Right renal cortex interstitium (tissue), 3 donors: ENCODE measurements at regions not wholly inside any gene's neighbourhood (a gene's known extent, or its start where the extent isn't known, plus 50 kb on each side); places are given as distances from the start of the nearest gene placed in this dataset.

Experiments
- DNase-seq, 3 donors: peaks; one replicate each; pipeline ENCODE4 v3.0.0-alpha.2; 2013; ENCODE audit warnings: low read depth in 3 of 3, low spot score in 2 of 3

DNA sequence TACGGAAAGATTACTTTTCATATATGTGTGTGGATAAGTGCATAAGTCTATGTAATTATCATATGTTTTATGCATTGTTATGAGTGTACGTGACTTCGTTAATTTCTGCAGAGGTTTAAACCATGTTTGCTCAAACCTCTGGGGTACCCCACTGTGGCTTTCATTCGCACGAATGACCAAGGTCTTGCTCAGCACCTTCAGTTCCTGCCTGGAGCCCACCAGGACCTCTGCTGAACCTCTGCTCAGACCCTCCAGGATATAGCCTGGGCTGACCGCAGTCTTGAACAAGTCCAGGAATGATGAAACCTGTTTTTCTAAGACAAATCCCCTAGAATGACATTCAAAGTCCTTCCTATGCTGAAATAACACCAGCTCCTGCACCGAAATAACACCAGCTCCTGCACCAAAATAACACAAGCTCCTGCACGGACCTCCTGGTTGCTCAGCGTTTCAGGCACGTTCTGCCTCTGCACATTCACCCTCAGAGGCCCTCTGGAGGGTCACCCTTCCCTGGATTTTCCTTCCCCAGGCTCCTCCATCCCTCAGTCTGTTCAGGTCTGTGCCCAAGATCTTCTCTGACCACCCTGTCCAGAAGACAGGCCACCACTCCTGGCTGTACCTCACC is 99.7 kb upstream of the BOD1 start:
- no peak for DNase-seq

DNA sequence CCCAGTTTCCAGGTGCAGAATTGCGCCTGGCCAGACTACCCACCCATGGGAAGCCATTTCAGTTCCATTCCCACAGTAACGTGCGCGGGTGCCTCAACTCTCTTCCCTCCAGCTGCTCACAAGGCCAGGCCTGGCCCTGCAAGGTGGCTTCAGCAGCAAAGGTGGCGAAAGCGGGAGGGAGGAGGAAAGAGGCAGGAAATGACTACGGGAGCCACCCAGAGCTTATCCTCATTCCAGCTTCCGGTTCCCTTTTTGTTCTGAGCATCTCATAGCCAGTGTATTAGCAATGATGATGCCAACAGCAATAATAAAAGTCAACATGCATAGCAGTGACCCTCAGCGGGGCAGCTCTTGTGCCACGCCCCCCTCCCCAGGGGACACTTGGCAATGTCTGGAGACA is 101.5 kb upstream of the BOD1 start:
- no peak for DNase-seq

DNA sequence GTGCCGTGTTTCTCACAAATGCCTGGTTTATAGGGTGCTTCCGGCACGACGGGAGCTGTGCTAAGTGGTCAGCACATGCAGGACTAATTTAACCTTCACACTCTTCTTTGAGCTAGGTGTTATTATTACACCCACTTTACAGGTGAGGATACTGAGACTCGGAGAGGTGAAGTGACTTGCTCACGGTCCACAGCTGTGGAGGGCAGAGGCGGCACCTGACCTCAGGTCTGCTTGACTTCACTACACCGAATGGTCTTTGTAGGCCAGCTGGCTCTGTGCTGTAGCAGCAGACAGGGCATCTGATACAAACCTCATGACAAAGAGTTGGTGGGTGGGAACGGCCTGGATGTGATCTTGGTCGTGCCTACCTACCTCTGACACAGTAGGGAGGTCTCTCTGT is 102.0 kb upstream of the BOD1 start:
- no peak for DNase-seq

DNA sequence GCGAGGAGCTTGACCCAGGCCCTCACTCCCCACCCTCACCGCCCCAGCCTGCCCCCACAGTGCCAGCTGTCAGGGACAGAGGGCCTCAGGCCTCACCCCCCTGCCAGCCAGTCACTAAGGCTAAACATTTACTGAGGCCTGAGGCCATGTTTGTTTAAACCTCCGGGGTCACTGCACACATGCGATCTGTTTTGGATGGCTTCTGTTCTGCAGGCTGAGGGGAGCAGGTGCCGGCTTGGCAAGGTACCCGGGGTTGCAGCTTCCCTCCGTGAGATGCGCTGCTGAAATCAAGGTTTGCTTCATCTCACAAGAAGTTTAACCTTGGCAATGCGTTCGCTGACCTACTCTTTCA is 103.3 kb upstream of the BOD1 start:
- DNase-seq: no peak

DNA sequence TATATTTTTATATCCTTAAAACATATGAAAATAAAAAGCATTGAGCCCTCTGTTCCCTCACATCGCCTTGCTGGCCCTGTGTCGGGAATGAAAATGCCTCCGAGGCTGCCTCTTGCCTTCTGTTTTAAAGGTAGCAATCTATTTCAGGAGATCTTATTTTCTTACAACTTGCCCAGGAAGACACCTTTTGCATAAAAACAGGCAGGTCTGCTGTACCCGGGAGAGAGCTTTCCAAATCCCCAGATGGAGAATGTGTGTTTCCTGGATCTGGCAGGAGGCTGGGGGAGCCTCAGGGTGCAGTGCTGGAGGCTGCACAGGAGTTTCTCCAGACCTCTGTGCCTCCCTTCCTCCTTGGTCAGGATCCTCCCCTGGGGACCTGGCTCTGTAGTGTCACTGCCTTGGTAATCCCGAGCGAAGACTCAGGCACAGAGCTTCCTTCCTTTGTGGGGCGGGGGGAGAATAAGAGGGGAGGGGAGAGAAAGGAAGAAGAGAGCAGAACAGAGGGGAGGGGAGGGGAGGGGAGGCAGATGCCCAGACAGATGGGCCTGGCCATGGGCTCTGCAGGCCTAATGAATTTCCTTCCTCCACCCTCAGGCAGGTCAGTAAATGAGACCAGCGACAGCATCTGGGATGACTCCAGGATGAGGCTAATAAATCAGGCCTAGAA is 104.0 kb upstream of the BOD1 start:
- DNase-seq: no peak

DNA sequence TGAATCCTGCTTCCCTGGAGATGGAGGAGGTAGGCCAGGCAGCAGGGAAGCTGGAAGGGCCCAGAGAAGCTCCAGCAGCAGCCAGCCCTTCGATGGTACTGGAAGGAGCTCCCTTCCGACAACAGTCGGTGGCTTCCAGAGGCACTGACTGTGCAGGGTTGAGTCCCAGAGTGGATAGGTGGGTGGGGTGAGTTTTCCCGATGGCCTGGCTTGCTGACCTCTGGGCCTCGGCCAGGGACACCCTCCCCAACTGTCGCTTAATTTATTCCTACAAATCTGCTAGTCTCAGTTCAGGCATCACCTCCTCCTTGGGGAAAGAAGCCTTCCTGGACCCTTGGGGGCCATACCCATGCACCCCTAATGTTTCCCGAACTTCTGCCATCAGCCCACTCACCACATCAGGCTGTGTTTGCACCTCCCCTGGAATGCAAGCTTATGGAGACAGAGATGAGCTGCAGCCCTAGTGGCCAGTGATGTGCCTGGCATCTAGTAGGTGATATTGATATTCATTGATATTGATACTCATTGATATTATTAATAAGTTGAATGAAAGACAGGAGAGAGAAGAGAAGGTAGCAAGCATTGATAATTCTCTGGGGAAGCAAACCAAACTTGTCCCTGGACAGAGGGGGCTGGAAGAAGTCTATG is 104.6 kb upstream of the BOD1 start:
- DNase-seq: no peak

DNA sequence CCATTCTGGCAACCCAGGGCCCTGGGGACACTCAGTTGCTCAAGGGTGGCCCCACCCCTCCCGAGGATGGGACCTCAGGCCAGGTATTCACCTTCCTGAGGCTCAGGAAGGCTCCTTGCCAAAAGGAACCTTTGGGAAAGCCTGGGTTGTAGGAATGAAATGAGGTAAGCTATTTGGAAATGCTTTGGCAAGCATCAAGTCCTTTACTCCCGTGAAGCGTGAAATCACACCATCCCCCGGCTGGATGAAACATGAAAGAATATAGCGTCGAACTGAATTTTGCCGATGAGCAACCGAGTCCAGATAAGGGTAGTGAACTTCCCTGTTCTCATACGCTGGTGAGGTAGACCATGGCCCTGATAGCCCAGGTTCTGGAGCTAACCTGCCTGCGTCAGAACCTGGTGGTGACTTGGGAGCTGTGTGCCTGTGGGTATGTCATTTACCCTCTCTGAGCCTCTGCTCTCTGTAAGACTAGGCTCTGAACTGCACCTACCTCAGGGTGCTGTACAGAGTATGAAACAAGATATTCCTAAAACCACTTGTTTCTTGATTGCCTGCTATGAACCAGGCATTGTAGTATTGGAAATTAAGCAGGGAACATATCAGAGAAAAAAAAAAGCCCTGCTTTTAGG is 105.3 kb upstream of the BOD1 start:
- no peak for DNase-seq

DNA sequence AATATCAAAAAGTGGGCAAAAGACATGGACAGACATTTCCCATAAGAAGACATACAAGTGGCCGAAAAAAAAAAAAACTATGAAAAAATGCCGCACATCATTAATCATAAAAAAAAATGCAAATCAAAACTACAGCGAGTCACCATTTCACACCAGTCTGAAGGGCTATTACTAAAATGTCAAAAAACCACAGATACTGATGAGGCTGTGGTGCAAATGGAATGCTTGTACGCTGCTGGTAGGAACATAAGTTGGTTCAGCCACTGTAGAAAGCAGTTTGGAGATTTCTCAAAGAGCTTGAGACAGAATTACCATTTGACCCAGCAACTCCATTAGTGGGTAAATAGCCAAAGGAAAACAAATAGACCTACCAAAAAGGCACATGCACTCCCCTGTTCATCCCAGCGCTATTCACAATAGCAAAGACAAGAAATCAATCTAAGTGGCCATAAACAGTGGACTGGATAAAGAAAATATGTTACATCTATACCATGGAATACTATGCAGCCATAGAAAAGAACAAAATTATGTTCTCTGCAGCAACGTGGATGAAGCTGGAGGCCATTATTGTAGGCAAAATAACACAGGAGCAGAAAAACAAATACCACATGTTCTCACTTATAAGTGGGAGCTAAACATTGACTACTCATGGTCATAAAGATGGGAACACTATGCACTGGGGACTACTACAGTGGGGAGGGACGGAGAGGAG is 110.6 kb upstream of the BOD1 start:
- no peak for DNase-seq

DNA sequence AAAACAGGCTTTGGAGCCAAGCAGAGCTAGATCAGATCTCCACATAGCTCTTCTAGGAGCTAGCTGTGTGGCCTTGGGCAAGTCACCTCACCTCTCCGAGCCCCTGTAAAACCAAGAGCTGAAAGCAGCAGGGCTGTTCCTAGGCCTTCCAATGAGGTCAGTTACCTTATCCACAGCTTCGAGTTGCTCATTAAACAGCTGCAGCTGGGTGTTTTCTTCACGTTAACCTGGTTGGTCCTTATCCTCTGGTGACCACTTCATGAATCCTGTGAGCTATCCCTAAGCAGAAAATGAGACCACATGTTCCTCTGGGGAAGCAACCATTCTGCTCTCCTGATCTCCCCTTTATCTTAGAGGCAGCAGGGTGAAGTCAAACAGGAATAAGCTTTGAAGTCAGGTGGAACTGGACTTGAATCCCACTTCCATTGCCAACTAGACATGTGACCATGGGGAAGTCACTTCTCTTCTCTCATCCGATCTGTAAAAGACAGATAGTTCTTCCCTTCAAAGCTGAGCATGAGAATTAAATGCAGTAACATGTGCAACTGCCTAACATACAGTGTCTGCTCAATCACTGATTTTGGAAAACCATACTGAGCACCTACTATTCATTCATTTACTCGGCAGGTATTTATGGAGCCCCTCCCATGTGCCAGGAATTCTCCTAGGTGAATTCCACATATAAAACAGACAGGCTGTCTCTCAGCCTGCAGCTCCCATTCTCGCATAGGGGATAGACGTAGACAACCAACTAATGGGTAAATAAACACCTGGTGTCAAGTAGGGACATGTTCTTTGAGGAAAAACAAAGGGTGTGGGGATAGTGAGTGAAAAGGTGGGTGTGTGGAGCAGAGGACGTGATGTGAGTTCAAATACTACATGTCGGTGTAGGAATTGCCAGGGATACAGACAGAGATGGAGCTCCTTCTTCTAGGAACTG is 111.7 kb upstream of the BOD1 start:
- DNase-seq: no peak

DNA sequence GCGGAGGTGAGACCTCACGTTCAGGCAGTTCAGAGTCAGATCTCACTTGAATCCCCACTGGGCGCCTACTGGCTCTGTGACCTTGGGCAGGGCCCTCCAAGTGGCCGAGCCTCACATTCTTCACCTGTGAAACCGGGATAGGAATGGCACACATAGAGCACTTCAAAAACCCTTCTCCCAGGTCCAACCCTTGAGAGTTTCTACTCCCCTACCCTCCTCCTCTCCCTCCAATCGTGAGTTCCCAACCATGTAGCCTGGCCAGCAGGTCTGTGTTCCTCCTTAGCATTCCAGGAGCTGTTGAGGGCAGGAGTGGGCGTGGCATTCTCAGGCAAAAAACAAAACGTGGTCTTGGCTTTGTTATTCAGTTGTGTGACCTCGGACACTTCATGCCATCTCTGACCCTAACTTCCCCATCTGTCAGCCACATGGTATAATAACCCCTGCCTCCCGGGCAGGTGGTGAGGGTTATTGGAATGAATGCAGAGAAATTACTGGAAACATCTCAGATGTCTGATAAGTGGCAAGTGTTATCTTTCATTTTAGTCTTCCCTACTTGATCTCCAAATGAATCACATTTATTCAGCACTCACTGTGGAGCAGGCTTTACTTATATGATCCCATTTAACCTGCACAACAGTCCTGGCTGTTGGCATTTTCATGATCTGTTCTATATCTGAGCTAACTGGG is 112.8 kb upstream of the BOD1 start:
- no peak for DNase-seq

DNA sequence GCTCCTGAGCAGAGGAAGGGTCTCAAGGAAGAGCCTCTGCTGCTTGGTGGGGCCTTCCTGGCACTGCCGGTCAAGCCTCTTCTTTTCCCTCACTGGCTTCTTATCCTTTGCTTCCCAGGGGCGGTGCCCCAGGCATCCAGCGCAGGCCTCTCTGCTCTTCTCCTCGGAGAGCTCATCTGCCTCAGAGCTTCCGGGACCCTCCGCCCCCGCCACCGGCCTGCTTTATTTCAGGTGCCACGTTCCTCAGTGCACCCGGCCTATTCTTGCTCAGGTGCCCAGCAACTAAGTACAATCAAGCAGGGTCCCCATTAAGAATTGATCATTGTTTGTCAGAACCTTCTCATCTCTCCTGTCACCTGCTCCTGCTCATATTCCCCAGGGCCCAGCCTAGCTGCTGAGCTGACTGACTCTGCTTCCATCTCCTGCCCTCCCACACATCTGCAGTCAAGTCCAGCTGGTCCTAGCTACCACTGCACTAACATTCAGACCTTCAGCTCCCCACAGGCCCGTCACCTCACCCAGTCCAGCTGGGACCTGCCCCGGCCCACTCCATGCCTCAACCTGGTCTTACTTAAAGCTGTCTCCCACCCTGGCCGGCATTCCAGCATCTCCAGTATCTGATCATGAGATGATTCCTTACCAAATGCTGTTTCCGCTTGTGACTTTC is 114.3 kb upstream of the BOD1 start:
- DNase-seq: no peak

DNA sequence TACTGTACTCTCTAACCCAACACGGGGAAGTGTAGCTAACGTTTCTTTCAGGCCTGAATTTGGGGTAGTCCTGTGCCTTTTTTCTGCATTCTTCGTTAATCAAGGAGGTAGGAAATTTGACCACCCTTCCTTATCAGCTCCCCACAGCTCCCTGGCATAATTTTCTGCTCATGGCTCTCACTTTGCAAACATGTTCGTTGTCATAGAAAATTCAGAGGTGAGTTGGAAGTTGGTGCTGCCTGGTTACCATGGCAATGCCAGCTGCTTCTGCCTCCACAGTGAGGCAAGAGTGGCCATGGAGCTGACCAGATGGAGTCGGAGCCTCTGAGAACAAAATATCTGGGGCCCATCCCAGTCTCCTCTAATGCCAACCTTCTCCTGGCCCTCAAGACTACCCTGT is 116.6 kb upstream of the BOD1 start:
- no peak for DNase-seq

DNA sequence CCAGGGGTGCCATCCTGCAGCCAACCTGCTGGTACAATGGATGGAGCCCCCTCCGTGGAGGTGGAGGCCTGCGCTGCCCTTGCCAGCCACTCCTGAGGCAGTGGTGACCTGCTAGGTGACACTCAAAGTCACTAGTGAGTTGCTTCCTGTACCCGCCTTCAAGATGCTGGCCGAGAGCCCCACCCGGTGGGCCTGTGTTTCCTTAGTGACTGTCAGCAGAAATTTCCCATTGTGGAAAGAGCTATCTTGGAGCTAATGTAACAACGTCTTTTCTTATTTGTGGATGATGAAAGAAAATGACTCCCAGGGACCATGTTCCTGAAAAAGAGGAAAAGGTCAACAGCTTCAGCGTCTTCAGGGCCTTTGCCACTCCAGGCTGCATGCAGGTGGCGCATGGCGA is 117.0 kb upstream of the BOD1 start:
- DNase-seq: no peak

DNA sequence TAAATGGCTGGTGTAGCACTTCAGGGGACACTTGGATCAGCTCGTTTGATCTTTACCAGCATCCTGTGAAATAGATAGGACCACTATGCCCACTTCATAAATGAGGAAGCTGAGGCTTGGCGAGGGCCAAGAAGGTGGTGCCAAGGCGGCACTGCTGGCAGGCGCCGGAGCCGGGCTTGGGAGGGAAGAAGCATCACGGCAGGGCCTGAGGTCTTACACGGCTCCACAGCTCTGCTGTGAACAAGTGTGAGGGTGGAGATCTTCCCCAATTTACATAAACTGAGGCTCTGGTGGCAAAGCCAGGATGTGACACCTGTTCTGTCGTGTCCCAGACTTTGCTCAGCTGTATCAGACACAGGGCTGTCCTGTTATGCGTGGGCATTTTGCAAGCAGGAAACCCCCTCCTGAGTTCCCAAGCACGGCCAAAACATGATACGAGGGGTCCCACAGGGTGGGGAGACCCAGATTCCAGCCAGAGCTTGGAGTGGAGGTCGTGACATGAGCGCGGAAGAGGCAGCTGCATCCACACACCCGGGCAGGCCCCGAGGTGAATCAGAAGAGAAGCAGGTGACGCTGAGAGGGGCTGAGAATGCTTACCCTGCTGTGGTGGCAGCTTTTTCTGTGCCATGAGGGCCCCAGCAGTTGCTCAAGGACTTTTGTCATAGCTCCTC is 117.5 kb upstream of the BOD1 start:
- no peak for DNase-seq

DNA sequence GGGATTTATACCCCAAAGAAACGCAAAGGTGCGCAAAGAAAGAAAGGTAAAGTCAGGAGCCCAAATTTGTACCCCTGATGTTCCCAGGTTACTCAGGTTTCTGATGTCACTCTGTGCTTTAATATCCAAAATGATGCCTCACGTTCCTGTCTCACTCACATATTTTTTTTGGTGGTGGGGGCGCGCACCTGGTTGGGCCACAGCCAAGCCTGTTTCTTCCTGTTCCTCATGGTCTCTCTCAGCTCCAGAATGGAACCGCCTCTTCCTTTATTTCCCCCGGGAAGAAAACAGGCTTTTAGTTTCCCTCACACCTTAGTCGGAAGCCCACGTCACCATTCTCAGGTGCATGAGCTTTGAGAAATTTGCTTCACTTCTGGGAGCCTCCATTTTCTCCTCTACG is 118.3 kb upstream of the BOD1 start:
- no peak for DNase-seq

DNA sequence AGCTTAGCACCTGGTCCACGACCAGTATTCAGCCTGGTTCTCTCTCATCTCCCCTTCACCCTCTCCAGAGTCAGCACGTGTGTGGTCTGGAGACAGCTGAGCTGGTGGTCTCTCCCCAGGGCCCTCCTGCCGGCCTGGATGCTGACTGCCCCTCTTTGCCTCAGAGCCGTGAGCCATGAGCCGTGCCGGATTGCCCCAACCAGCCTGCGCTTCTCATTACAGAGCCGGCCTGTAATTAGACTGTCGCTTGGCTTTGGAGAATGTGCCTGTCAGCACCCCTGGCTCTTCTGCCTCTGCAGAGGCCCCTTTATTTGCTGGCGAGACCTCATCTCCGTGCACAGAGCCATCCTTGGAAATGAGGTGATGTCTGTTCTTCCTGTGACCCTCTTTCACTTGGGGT is 118.7 kb upstream of the BOD1 start:
- no peak for DNase-seq

DNA sequence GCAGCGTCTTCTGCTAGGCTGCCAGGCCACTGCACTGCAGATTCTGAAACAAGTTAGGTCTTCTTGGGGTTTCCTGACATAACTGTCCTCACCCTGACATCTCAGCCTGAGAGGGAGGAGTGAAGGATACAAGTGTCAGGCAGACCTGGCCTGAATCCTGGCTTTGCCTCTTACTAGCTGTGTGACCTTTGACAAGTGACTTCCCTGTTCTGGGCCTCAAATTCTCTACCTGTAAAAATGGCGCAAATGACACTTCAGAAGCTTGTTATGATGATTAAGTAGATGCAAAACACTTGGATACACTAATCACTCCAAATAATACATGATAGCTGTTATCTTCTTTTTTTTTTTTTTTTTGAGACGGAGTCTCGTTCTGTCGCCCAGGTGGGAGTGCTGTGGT is 119.2 kb upstream of the BOD1 start:
- no peak for DNase-seq

DNA sequence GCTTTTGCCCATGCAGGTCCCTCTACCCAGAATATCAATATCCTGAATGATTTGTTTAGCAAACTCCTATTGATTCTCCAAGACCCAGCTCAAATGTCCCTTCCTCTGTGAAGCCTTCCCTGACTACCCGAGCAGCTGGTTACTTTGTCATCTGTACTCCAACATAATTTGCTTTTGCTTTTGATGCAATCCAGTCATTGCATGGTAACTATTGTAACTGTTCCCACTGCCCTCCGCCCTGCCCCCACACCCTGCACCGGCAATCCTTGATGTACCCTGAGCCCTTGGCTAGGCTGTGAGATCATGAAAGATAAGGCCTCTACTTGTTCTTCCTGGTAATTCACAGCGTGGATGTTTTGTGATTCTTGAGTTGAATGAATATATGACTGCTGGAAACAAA is 119.9 kb upstream of the BOD1 start:
- no peak for DNase-seq
